Panc1 (cell line): ENCODE measurements at regions not wholly inside any gene's neighbourhood (a gene's known extent, or its start where the extent isn't known, plus 50 kb on each side); places are given as distances from the start of the nearest gene placed in this dataset.

Experiments used
- CTCF ChIP-seq: fragments of 450-650 bp; IDR thresholded peaks from 2 replicates; pipeline ENCODE4 v1.5.1; 2017; ENCODE audit warnings: mild to moderate bottlenecking
- TCF7L2 ChIP-seq: IDR thresholded peaks from 2 replicates; pipeline ENCODE4 v1.6.1; 2011; ENCODE audit warnings: mild to moderate bottlenecking, low read depth, low read length, inconsistent platforms

GRCh38 chr6:134454794-134455193, 136.9 kb upstream of the SGK1 start:
- TF ChIP-seq CTCF (no peak), TCF7L2 (no peak)
